Limb (tissue), 2 donors: ENCODE measurements at regions not wholly inside any gene's neighbourhood (a gene's known extent, or its start where the extent isn't known, plus 50 kb on each side); places are given as distances from the start of the nearest gene placed in this dataset.

ENCODE experiments used
- DNase-seq, 2 donors: peaks; one replicate each; pipeline ENCODE4 v3.0.0-alpha.2; 2016; ENCODE audit errors: extremely low spot score in 2 of 2

DNA sequence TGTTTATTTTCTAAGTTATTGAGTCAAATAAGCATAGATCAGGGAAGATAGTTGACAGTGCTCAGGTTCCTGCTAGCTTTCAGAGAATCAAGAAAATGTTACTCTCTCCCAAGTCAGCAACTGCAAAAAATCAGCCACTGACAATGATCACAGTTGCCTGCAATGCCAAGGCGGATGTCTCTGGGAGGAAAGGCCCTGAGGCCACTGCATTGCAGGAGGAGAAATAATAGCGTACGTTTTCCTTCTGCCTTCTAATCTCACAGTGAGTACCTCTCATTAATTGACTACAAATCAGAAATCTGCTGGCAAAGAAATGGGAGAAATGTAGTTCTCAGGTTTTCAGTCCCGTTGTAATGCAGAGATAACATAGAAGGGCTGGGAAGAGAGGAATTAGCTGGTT lies 54.0 kb upstream of the SPON1 start:
- DNase-seq: no peak
